IMR-90 (cell line): ENCODE measurements at regions not wholly inside any gene's neighbourhood (a gene's known extent, or its start where the extent isn't known, plus 50 kb on each side); places are given as distances from the start of the nearest gene placed in this dataset.
A peak's percentile ranks its signal among the peaks of the same experiment; 100 is the strongest.

ENCODE experiments used
- ATAC-seq: fragments of 200-7000 bp; cut with Tn5 transposase; 2 replicates; pipeline ENCODE4 v1.9.1; 2020; ENCODE audit warnings: low read depth, mild to moderate bottlenecking, moderate library complexity
- BruUV-seq: library from RNA; stranded (reverse); fragments of 400-500 nt; replicated peaks from 2 replicates; lab custom pipeline; 2021; lab: Mats Ljungman, UMichigan
- CTCF ChIA-PET: fragments of 300-600 bp; formaldehyde crosslinking; extraction: SDS; loops from one replicate; lab custom pipeline; 2021; ENCODE audit warnings: antibody characterized with exemption; lab: Yijun Ruan, JAX
- POLR2A ChIA-PET: fragments of 300-600 bp; sonication (Branson Sonifier 250); formaldehyde crosslinking; loops from one replicate; lab custom pipeline; 2022; ENCODE audit warnings: antibody characterized with exemption; ENCODE audit not compliant: unreplicated experiment; lab: Charles Lee
- DNase-seq: peaks from one replicate; pipeline ENCODE4 v3.0.0; 2013
- H2AFZ ChIP-seq: replicated peaks from 2 replicates; pipeline ENCODE3; 2013; ENCODE audit warnings: low read length, mild to moderate bottlenecking; ENCODE audit not compliant: poor library complexity
- H2AK5ac ChIP-seq: 2 replicates; pipeline ENCODE4 v1.6.1; 2013; ENCODE audit warnings: low read depth, low read length, inconsistent platforms
- H2AK9ac ChIP-seq: replicated peaks from 2 replicates; pipeline ENCODE3; 2013; ENCODE audit warnings: mild to moderate bottlenecking, low read depth, low read length, moderate library complexity; ENCODE audit not compliant: poor library complexity
- H2BK120ac ChIP-seq: 2 replicates; pipeline ENCODE4 v1.6.1; 2013; ENCODE audit warnings: low read depth, low read length, inconsistent platforms
- H2BK15ac ChIP-seq: 3 replicates; pipeline ENCODE4 v1.6.1; 2013; ENCODE audit warnings: low read depth, low read length, inconsistent platforms
- H2BK20ac ChIP-seq: 2 replicates; pipeline ENCODE4 v1.6.1; 2013; ENCODE audit warnings: low read depth, mild to moderate bottlenecking, inconsistent platforms, low read length, moderate library complexity
- H2BK5ac ChIP-seq: 2 replicates; pipeline ENCODE4 v1.6.1; 2013; ENCODE audit warnings: mild to moderate bottlenecking, low read depth, low read length, inconsistent platforms; ENCODE audit not compliant: poor library complexity, severe bottlenecking
- H3K14ac ChIP-seq: replicated peaks from 2 replicates; pipeline ENCODE4 v1.6.1; 2013; ENCODE audit warnings: low read depth, low read length, inconsistent platforms
- H3K18ac ChIP-seq: 2 replicates; pipeline ENCODE4 v1.6.1; 2013; ENCODE audit warnings: low read depth, low read length, control low read depth
- H3K23ac ChIP-seq: 2 replicates; pipeline ENCODE4 v1.6.1; 2013; ENCODE audit warnings: low read depth, low read length, inconsistent platforms
- H3K27ac ChIP-seq: 2 replicates; pipeline ENCODE4 v1.5.1; 2013; ENCODE audit warnings: mild to moderate bottlenecking, control low read depth, low read length; ENCODE audit not compliant: insufficient read depth
- H3K27me3 ChIP-seq: 2 replicates; pipeline ENCODE4 v1.6.1; 2013; ENCODE audit warnings: low read length; ENCODE audit not compliant: control insufficient read depth, insufficient read depth
- H3K36me3 ChIP-seq: 2 replicates; pipeline ENCODE4 v1.6.1; 2013; ENCODE audit warnings: low read length, mixed read lengths; ENCODE audit not compliant: control insufficient read depth, insufficient read depth
- H3K4ac ChIP-seq: 2 replicates; pipeline ENCODE4 v1.6.1; 2013; ENCODE audit warnings: low read depth, low read length, inconsistent platforms
- H3K4me1 ChIP-seq: 2 replicates; pipeline ENCODE4 v1.6.1; 2013; ENCODE audit warnings: low read length, mixed read lengths; ENCODE audit not compliant: control insufficient read depth, insufficient read depth
- H3K4me2 ChIP-seq: 2 replicates; pipeline ENCODE4 v1.6.1; 2013; ENCODE audit warnings: low read depth, mild to moderate bottlenecking, control low read depth, low read length, moderate library complexity
- H3K4me3 ChIP-seq: 2 replicates; pipeline ENCODE4 v1.5.1; 2013; ENCODE audit warnings: low read depth, mild to moderate bottlenecking, control low read depth, low read length, moderate library complexity; ENCODE audit not compliant: insufficient read depth
- H3K56ac ChIP-seq: 2 replicates; pipeline ENCODE4 v1.6.1; 2013; ENCODE audit warnings: low read length, inconsistent platforms; ENCODE audit not compliant: insufficient read depth; ENCODE audit errors: extremely low read depth
- H3K79me1 ChIP-seq, 2 experiments: 2 replicates each; pipeline ENCODE4 v1.6.1; 2013; ENCODE audit warnings: low read length in 2 of 2, inconsistent platforms in 1 of 2, low read depth in 1 of 2
- H3K9ac ChIP-seq: 2 replicates; pipeline ENCODE4 v1.6.1; 2013; ENCODE audit warnings: low read depth, low read length, control low read depth
- H3K9me1 ChIP-seq: 2 replicates; pipeline ENCODE4 v1.6.1; 2013; ENCODE audit warnings: low read length, inconsistent platforms; ENCODE audit not compliant: insufficient read depth
- H3K9me3 ChIP-seq: 2 replicates; pipeline ENCODE4 v1.6.1; 2013; ENCODE audit warnings: low read length; ENCODE audit not compliant: control insufficient read depth, insufficient read depth
- H4K20me1 ChIP-seq: 2 replicates; pipeline ENCODE4 v1.6.1; 2013; ENCODE audit warnings: low read length, inconsistent platforms; ENCODE audit not compliant: insufficient read depth
- H4K5ac ChIP-seq: 2 replicates; pipeline ENCODE4 v1.6.1; 2013; ENCODE audit warnings: mild to moderate bottlenecking, low read depth, low read length, control low read depth
- H4K8ac ChIP-seq, 2 experiments: 2 replicates each; pipeline ENCODE4 v1.6.1; 2013; ENCODE audit warnings: low read depth in 2 of 2, low read length in 2 of 2, control low read depth in 1 of 2, inconsistent platforms in 1 of 2
- H4K91ac ChIP-seq: 2 replicates; pipeline ENCODE4 v1.6.1; 2013; ENCODE audit warnings: low read depth, low read length, inconsistent platforms; ENCODE audit not compliant: insufficient read depth
- CEBPB ChIP-seq: IDR thresholded peaks from 2 replicates; pipeline ENCODE4 v1.6.1; 2012; ENCODE audit warnings: low read depth, low read length, improper control_type of control experiment
- CHD1 ChIP-seq: IDR thresholded peaks from 2 replicates; pipeline ENCODE4 v1.6.1; 2012; ENCODE audit warnings: low read depth, low read length, improper control_type of control experiment
- CTCF ChIP-seq: conservative IDR thresholded peaks from 2 replicates; pipeline ENCODE4 v1.5.1; 2012; ENCODE audit warnings: mild to moderate bottlenecking, low read depth, low read length, improper control_type of control experiment
- MAFK ChIP-seq: IDR thresholded peaks from 2 replicates; pipeline ENCODE4 v1.6.1; 2012; ENCODE audit warnings: low read depth, low read length, improper control_type of control experiment
- MXI1 ChIP-seq: IDR thresholded peaks from 2 replicates; pipeline ENCODE4 v1.6.1; 2012; ENCODE audit warnings: low read depth, mild to moderate bottlenecking, low read length, moderate library complexity, borderline replicate concordance
- POLR2A ChIP-seq: IDR thresholded peaks from 2 replicates; pipeline ENCODE4 v1.6.1; 2012; ENCODE audit warnings: mild to moderate bottlenecking, low read depth, low read length
- USF2 ChIP-seq: fragments of 150-350 bp; IDR thresholded peaks from 2 replicates; pipeline ENCODE4 v1.6.1; 2017; ENCODE audit warnings: mild to moderate bottlenecking, antibody characterized with exemption, low read length, low read depth
- WGBS, 2 experiments: methylation state at CpG; one replicate each; pipeline versions ENCODE4 v1.1.5 to v1.1.7; 2013; ENCODE audit warnings: missing lambda C conversion rate in 2 of 2; ENCODE audit not compliant: insufficient read length in 1 of 2; ENCODE audit errors: extremely low coverage in 2 of 2; 5-methylcytosine and 5-hydroxymethylcytosine counted together
- dilution Hi-C: fragments of 300-500 bp; cut with HindIII; formaldehyde crosslinking; loops from one replicate; pipeline ENCODE4 v1.14.3; 2018; ENCODE audit warnings: low sequenced_read_pairs; ENCODE audit not compliant: unreplicated experiment
- in situ Hi-C: fragments of 300-500 bp; cut with MboI; formaldehyde crosslinking; loops from 3 replicates; pipeline ENCODE4 v1.14.3; 2019; ENCODE audit warnings: low sequenced_read_pairs, inconsistent platforms, mixed read lengths
- intact Hi-C: fragments of 100-400 bp; cut with micrococcal nuclease; formaldehyde crosslinking; loops from 2 replicates; pipeline ENCODE4 v1.10.0; 2022

DNA sequence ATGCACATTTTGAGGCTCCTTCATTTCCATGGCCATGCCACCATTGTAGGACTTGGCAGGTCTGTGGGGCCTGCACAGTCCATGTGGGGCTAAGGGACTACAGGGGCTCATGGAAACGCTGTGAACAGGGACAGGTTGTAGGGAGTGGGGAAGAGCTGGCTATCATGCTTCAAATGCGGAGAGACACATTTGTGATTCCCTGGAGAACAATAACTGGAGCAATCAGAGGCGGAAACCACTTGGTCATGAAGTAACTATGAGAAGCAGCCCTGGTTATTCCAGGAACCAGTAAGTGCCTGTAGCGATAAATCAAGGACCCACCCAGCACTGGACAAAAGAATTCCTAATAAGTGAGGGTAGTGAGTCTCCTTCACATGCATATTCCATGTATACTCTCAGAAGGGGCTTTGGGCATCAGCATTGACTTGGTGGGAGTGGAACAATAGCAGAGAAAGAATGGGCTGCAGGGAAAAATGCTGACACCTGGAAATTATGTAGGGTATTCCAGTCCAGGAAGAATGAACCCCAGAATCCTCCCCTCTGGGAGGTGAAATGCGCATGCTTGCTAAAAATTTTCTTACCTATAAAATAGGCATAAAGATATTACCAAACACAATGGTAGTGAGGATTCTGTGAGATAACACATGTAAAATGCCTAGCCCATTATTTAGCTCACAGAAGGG lies 251.4 kb upstream of the ROPN1 start:
- Histone ChIP-seq H2AK5ac (no peak overlapping the region), H4K8ac (no peak overlapping the region), H4K91ac (no peak overlapping the region), H3K79me1 (no peaks in the 10 kb centered on the region), H3K4ac (no peak overlapping the region), H4K20me1 (no peaks in the 10 kb centered on the region), H3K23ac (no peak overlapping the region), H3K9me1 (no peaks in the 10 kb centered on the region), H2AFZ (no peak overlapping the region), H3K9me3 (no peaks in the 10 kb centered on the region), H3K27ac (no peak overlapping the region), H2AK9ac (no peak overlapping the region), H2BK15ac (no peak overlapping the region), H3K9ac (no peak overlapping the region), H3K14ac (no peak overlapping the region), H4K5ac (no peak overlapping the region), H3K27me3 (no peaks in the 10 kb centered on the region), H3K56ac (no peak overlapping the region), H3K4me3 (no peak overlapping the region), H3K4me2 (no peak overlapping the region), H2BK5ac (no peak overlapping the region), H2BK120ac (no peak overlapping the region), H3K36me3 (no peaks in the 10 kb centered on the region), H3K4me1 (peaks cover 6% of the 10 kb centered on the region), H3K18ac (no peak overlapping the region), H2BK20ac (no peak overlapping the region)
- BruUV-seq = no TSS peak
- in situ Hi-C loops (no loop called here), intact Hi-C loops (no loop called here), dilution Hi-C loops (no loop called here)
- no peak for ATAC-seq
- ChIA-PET CTCF (no interaction called here), POLR2A (no interaction called here)
- no peak for TF ChIP-seq POLR2A
- TF ChIP-seq CEBPB = no peak
- TF ChIP-seq CTCF = no peak
- peak; percentile 69 for TF ChIP-seq MAFK
- TF ChIP-seq MXI1 = no peak
- TF ChIP-seq CHD1 = no peak
- no peak for TF ChIP-seq USF2
- 88% methylated on average over 2 of the region's 5 CpGs; no CpG with 5 or more reads in 1 of the 2 experiments for WGBS, 2 experiments
- DNase-seq = no peak
